ENCODE measurements at regions not wholly inside any gene's neighbourhood (a gene's known extent, or its start where the extent isn't known, plus 50 kb on each side); places are given as distances from the start of the nearest gene placed in this dataset.

DNA sequence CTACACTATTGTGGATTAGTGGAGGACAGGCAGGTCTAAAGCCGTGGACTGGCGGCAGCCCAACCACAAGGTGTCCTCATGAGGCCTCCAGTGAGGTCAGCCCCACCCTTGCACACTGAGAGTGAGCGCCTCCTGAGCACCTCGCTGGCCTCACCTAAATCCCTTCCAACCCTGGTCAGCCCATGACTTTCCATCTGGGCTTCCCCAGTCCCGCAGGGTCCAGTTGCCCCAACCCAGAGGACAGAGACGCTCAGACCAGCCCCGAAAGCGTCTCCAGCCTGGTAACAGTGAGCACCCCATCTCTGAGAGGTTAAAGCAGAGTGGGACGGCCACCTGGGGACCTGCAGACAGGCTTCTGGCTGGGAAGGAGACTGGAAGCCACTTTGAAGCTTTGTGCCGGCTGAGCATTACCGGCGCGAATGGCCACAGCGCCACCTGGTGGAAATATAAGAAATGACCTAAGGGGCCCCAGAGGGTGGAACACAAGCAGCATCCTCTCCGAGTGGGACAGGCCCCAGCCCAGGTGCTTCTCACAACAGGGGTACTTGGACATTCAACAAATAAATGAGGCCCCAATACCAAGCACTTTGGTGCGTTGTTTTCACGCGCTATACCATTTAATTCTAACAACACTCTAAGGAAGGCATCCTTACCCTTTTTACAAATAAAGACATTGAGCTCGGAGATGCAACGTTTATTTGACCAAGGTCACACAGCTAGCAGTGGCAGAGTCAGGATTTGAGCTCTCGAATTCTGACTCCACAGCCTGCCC lies 65.7 kb upstream of the TOP1 start:
- TF ChIP-seq, protein P1, sequence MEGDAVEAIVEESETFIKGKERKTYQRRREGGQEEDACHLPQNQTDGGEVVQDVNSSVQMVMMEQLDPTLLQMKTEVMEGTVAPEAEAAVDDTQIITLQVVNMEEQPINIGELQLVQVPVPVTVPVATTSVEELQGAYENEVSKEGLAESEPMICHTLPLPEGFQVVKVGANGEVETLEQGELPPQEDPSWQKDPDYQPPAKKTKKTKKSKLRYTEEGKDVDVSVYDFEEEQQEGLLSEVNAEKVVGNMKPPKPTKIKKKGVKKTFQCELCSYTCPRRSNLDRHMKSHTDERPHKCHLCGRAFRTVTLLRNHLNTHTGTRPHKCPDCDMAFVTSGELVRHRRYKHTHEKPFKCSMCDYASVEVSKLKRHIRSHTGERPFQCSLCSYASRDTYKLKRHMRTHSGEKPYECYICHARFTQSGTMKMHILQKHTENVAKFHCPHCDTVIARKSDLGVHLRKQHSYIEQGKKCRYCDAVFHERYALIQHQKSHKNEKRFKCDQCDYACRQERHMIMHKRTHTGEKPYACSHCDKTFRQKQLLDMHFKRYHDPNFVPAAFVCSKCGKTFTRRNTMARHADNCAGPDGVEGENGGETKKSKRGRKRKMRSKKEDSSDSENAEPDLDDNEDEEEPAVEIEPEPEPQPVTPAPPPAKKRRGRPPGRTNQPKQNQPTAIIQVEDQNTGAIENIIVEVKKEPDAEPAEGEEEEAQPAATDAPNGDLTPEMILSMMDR (conservative IDR thresholded peaks at IDR 0.05; ENCODE audit: low read depth, low read length) = peak; percentile 87
- DNase-seq (ENCODE audit: low read depth) = no peak
- no peak overlapping the region for H3K4me3 ChIP-seq (ENCODE audit: low read depth, low read length)

GRCh38 chr20:40963505-40963845 lies 65.1 kb upstream of the TOP1 start:
- TF ChIP-seq, protein P1 (conservative IDR thresholded peaks at IDR 0.05; ENCODE audit: low read depth, low read length) = no peak
- DNase-seq (ENCODE audit: low read depth) = no peak
- no peak overlapping the region for H3K4me3 ChIP-seq (ENCODE audit: low read depth, low read length)

DNA sequence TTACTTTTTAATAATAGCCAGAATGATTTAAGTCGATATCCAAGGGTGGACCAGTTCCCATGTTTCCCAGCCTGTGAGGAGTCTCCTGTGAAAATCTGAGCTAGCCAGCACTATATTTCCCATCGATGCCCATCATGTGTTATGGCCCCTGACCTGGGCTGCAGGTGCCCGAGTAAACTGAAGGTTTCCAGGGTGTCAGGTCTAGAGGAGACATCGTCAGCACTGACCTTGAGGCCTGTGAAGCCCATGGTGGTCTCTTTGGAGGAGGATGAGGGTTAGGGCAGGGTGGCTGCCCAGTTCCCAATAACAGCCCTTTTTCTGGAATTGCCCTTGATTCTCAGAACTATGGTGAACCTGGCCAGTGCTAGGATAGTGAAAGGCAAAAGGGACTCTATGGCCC lies 63.0 kb upstream of the TOP1 start:
- no peak for DNase-seq (ENCODE audit: low read depth)
- H3K4me3 ChIP-seq (ENCODE audit: low read depth, low read length) = no peak overlapping the region
- TF ChIP-seq, protein P1 (conservative IDR thresholded peaks at IDR 0.05; ENCODE audit: low read depth, low read length) = no peak

- TF ChIP-seq, protein P1 (conservative IDR thresholded peaks at IDR 0.05; ENCODE audit: low read depth, low read length) = peak; percentile 47
- H3K4me3 ChIP-seq (ENCODE audit: low read depth, low read length) = no peak overlapping the region
- DNase-seq (ENCODE audit: low read depth) = no peak
Observed at GRCh38 chr20:40966103-40966502, 62.5 kb upstream of the TOP1 start.

DNA sequence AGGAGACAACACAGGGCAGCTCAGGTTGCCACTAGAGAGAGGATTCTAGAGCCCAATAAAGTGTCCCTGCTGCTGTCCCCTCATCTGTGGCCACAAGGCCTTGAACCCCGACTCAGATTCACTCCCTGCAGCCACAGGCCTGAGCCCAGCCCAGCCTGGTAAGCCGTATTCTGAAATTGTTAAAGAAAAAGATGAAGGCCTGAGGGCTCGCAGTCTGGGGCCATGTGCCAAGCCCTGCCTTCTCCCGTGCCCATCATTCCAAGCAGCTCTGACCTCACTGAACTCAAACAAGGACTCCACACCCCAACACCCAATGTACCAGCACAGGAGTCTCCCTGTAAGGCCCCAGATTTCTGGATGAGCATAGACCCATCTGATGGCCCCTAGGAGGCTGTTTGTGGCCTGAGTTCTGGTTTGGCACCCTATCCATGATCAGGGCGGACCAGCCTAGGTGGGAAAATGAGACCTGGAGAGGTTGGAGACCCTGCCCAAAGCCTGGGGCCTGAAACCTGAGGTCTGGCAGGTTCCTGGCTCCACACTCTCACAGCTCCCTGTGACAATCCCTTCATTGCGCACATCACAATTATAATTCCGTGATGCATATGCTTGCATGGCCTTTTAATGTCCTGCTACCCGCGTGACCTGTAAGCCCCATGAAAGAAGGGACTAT lies 62.0 kb upstream of the TOP1 start:
- DNase-seq (ENCODE audit: low read depth) = no peak
- TF ChIP-seq, protein P1 (conservative IDR thresholded peaks at IDR 0.05; ENCODE audit: low read depth, low read length) = no peak
- H3K4me3 ChIP-seq (ENCODE audit: low read depth, low read length) = no peak overlapping the region

DNA sequence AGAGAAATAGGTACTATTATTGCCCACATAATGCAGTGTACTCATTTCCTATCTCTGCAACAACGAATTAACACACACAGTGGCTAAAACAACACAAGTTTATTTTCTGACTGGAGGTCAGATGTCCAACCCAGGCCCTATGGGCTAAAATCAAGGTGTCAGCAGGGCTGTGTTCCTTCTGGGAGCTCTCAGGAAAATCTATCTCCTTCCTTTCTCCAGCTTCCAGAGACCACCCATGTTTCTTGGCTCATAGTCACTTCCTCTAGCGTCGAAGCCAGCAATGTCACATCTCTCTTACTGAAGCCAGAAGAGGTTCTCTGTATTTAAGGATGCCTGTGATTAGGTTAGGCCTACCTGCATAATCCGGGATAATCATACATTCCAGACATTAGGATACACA lies 60.9 kb upstream of the TOP1 start:
- DNase-seq (ENCODE audit: low read depth) = no peak
- TF ChIP-seq, protein P1 (conservative IDR thresholded peaks at IDR 0.05; ENCODE audit: low read depth, low read length) = no peak
- no peak overlapping the region for H3K4me3 ChIP-seq (ENCODE audit: low read depth, low read length)

All from epithelial cell of proximal tubule (primary cell).